ENCODE measurements at regions not wholly inside any gene's neighbourhood (a gene's known extent, or its start where the extent isn't known, plus 50 kb on each side); places are given as distances from the start of the nearest gene placed in this dataset.

DNA sequence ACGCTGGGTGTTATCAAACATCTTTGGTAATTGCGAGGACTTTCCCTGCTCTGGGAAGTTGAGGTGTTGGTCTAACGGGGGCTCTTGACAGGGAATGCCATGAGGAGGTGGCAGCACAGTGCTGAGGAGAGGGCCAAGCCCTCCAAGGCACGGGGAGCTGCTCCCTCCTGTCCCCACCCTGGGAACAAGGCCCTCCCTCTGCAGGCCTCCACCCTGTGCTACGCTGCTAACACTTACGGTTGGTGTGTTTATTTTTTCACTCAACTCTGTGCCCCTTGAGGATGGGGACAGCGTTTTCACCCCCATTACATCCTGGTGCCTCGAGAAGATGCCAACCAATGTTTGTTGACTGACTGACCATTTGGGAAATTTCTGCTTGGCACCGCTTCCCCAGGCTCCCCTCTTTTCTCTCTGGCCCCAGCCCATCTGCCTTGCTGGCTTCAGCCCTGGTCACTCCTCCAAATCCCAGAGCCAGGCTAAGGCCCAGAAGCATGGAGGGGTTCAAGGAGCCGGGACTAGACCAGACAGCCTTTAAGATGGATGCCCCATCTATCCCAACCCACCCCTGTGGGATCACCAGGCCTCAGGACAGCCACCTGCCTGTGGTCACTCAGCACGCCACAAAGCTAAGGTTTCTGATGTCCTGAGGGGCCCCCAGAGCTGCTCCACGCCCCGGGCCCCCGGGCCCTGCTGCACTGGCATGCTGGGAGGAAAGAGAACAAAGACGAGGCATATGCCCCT is 125.7 kb downstream of the BARX1 start:
- 72% methylated on average over 15 of the region's 15 CpGs for WGBS
- no peak for DNase-seq (ENCODE audit: extremely low spot score)
- no peak overlapping the region for H3K27ac ChIP-seq (ENCODE audit: low read depth)
- H3K4me3 ChIP-seq (ENCODE audit: low read depth, low read length): no peak overlapping the region
- H3K36me3 ChIP-seq (ENCODE audit: insufficient read depth): no peaks in the 10 kb centered on the region
- H3K4me1 ChIP-seq (ENCODE audit: insufficient read depth): no peaks in the 10 kb centered on the region

DNA sequence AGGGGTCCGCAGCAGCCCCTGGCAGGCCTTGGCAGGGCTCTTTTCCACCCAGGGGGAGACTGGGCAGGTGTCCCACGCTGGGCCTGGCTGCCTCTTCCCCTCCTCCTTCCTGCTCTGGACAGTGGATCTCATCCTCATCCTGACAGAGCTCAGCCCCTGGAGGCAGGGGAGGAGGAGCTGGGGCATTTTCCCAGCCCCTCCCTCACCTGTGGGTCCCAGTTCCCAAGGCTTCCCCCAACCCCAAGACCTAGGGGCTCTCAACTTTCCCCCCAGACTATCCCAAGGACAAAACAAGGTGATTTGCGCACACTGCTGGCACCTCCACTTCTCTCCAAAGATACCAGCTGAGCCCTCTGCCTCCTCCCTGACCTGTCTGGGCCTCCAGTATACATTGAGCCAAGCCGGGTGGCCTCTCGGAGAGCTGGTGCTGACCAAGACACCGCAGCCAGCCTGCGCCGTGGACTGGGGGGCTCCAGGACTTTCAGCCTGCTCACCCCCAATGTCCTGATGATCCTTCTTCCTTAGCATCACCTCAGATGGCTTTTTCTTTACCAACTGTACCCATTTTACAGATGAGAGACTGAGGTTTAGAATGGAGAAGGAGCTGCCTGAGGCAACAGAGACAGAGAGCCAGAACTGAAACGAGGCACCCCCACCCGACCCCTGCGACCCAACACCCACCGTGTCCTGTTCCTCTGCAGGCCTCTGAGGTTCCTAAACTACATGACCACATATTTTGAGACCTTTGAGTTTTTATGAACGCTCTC is 126.6 kb downstream of the BARX1 start:
- no peak overlapping the region for H3K4me3 ChIP-seq (ENCODE audit: low read depth, low read length)
- DNase-seq (ENCODE audit: extremely low spot score): no peak
- no peaks in the 10 kb centered on the region for H3K4me1 ChIP-seq (ENCODE audit: insufficient read depth)
- H3K27ac ChIP-seq (ENCODE audit: low read depth): no peak overlapping the region
- WGBS: 87% methylated on average over 13 of the region's 13 CpGs
- no peaks in the 10 kb centered on the region for H3K36me3 ChIP-seq (ENCODE audit: insufficient read depth)

DNA sequence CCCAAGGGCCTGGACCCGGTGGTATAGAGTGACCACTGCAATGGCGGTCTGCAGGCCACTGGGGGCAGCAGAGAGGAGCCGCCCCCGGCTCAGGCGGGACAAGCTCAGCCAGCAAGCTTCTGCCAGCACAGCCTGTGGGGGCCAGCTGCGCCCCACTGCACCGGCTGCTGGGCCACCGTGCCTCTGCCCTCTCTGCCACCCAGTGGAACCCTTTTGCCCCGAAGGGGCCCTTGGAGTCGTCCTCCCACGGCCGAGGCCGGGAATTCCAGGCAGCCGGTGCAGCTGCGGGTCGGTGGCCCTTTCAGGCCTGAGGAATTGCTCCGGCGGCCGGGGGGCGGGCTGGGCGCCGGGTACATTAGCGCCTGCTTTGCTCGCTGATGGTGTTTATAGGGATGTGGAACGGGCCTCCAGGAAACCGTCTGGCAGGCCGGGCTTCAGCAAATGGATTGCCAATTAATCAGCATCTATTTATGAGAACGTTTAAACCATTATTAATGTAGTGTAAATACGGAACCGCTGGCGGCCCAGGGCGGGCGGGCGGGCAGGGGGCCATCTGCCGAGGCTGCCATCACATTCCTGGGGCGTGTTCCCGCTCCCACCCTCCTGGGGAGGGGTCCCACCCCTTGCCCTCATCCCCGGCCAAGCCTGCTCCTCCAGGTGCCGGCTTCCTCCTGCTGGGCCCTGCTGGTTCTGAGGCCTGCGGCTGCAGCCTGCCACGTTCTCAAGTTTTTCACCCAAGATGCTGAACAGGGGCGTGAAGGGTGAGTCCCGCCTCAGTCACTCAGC is 127.4 kb downstream of the BARX1 start:
- Histone ChIP-seq H3K27ac (ENCODE audit: low read depth) (no peak overlapping the region), H3K4me1 (ENCODE audit: insufficient read depth) (no peaks in the 10 kb centered on the region), H3K4me3 (ENCODE audit: low read depth, low read length) (peak overlapping the region; percentile 19), H3K36me3 (ENCODE audit: insufficient read depth) (no peaks in the 10 kb centered on the region)
- no peak for DNase-seq (ENCODE audit: extremely low spot score)
- 12% methylated on average over 43 of the region's 43 CpGs for WGBS

DNA sequence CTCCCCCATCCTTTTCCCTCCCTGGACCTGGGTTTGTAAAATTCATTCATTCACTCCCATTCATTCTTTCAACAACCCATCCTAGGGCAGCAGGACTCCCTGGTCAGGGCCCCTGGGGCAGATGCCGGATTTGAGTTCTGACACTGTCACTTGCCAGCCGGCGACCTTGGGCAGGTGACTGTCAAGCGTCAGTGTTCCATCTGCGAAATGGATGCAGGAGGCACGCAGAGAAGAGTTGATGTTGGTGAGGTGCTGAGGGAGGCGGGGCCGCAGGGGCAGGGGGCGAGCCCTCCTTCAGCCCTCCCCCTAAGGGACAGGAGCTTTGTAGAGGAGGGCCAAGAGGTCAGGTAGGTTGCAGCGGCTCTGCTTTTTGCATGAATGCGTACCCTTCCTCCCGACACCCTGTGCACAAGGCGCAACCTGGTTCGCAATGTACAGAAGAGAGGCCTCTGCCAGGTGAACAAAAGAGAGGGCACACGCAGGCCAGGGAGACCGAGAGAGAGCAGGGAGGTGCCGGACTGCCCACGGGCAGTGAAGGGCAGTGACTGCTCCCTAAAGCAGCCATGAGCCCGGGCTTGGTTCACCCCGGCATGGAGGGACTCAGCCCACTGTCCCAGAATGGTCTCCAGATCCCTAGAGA is 128.1 kb downstream of the BARX1 start:
- 43% methylated on average over 20 of the region's 20 CpGs for WGBS
- Histone ChIP-seq H3K4me3 (ENCODE audit: low read depth, low read length) (no peak overlapping the region), H3K27ac (ENCODE audit: low read depth) (no peak overlapping the region)

DNA sequence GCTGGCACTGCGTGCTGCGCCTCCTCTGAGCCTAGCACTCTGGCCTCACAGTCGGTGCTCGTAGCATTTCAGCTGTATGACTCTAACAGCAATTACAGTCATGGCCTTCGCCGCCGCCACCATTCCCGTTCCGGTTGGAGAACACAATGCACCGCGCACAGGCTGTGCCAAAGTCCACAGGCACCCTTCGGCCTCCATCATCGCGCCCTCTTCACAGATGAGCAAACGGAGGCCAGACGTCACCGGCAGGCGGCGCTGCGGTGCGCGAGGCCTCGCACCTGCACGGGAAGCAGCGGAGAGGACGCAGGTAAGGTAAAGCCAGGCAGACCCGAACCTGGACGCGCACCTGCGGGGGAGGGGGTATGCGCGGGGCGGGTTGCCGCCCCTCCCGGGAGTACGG is 128.9 kb downstream of the BARX1 start:
- Histone ChIP-seq H3K36me3 (ENCODE audit: insufficient read depth) (no peaks in the 10 kb centered on the region), H3K4me1 (ENCODE audit: insufficient read depth) (no peaks in the 10 kb centered on the region), H3K4me3 (ENCODE audit: low read depth, low read length) (no peak overlapping the region), H3K27ac (ENCODE audit: low read depth) (no peak overlapping the region)
- 28% methylated on average over 36 of the region's 36 CpGs for WGBS
- DNase-seq (ENCODE audit: extremely low spot score): no peak

More for the DNA sequence above, 128.1 kb downstream of the BARX1 start:
- no peaks in the 10 kb centered on the region for H3K36me3 ChIP-seq (ENCODE audit: insufficient read depth)
- no peak for DNase-seq (ENCODE audit: extremely low spot score)
- no peaks in the 10 kb centered on the region for H3K4me1 ChIP-seq (ENCODE audit: insufficient read depth)

DNA sequence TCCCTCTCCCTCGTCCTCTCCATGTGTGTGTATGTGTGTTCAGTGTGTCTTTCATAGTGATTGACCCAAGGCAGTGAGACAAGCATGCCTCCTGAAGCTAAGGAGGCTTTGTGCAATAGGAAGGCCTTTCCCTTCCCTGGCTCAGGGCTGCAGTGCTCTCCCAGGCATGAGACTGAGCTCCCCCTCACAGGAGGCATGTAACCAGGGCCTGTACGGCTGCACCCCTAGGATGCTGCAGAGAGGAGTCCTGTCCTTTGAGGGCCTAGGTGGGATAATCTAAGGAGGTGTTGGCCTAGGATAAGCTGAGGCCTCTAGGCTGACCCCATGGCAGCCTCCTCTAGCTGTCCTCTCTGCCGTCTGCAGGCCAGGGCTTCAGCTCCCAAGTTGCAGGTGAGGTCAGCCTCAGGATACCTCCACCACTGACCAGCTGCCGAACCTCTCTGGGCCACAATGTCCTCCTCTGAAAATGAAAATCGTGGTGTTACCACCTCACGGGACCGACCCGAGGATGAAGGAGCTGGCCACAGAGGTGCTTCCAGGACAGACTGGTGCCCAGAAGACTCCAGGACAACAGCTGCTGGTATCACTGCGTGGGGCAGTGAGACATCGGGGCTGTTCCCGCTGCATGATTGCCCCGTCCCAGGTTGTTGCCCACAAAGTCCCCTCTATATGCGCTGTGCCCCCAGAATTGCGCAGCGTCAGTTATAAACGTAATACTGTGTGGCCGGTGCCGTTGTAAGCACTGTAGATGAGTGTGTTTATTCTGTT is 129.6 kb downstream of the BARX1 start:
- no peak for DNase-seq (ENCODE audit: extremely low spot score)

DNA sequence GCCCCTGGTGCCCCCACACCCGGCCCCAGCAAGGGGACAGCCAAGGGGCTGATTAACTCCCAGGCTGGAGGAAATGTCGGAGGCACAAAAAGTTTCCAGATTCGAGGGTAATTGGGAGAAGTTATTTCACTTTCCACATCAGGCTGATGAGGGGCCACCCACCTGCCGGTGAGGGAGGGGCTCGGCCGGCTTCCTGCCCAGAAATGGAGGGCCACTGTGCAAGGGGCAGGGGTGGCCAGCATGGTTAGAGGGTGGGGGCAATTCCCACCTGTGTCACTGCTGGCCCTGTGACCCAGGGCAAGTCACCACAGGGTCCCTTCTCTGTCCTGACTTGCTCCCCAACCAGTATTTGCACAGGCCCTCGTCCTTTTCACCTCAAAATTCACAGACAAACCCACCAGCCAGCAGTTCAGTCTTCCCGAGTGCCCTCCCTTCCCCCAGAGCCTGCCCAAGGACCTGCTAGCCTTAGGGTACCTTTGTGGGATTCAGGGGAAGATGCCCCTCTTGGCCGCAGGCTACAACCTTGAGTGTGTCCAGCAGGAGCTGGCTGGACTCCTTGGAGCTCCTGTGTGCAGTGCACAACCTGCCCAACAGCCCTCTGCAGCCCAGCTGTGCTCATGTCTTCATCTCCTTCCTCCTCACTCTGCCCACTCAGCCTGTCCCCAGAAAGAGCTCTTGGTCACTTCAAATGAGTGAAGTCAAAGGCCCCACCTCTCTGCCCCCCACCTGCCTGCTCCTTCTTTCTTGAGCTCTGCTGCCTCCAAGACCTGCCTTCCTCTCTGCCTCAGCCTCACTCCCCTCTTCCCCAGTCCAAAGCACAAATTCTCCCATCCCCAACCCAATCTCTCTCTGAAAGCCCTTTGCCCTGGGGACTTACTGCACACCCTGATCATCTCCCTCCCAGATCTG is 130.5 kb downstream of the BARX1 start:
- no peak for DNase-seq (ENCODE audit: extremely low spot score)
- Histone ChIP-seq H3K4me3 (ENCODE audit: low read depth, low read length) (no peak overlapping the region), H3K4me1 (ENCODE audit: insufficient read depth) (no peaks in the 10 kb centered on the region), H3K27ac (ENCODE audit: low read depth) (no peak overlapping the region), H3K36me3 (ENCODE audit: insufficient read depth) (no peaks in the 10 kb centered on the region)
- 71% methylated on average over 9 of the region's 9 CpGs for WGBS

More for the DNA sequence above, 129.6 kb downstream of the BARX1 start:
- Histone ChIP-seq H3K27ac (ENCODE audit: low read depth) (no peak overlapping the region), H3K4me3 (ENCODE audit: low read depth, low read length) (no peak overlapping the region), H3K36me3 (ENCODE audit: insufficient read depth) (no peaks in the 10 kb centered on the region), H3K4me1 (ENCODE audit: insufficient read depth) (no peaks in the 10 kb centered on the region)
- WGBS: 89% methylated on average over 18 of the region's 18 CpGs

DNA sequence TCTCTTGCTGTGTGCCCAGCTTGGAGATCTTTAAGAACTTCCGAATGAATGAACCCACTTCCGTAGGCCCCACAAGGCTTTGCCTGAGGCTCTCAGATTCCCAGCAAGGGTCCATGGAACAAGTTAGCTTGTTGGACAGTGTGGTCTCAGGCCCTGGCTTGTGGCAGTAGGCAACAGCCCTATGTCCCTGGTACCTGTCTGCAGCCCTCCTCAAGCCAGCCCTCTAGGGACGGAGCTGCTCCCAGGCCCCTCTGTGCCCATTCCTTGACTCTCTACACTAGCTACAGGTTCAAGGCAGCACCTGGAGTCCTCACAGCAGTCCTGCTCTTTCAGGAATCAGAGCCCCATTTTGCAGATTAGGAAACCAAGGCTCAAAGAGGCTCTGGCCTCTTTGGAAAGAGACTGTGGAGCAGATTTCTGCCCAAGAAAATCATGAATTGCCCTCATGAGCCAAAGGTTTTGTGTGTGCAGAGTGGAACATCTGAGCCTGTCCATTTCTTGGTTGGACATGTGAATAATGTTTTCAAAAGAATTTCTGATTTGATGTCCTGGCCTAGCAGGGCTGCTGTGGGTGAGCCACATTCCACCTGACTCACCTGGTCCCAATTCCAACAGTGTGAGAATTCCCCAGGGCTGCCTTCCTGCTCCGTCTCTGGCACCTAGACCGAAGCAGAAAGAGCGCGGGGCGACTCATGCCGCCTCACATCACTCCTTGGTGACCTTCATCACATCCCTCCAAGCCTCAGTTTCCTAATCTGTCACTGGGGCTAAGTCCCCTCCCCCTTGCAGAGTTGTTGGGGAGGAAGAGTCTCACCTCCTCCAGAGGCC is 131.7 kb downstream of the BARX1 start:
- no peak for DNase-seq (ENCODE audit: extremely low spot score)
- WGBS: 90% methylated on average over 9 of the region's 9 CpGs
- H3K36me3 ChIP-seq (ENCODE audit: insufficient read depth): no peaks in the 10 kb centered on the region
- no peaks in the 10 kb centered on the region for H3K4me1 ChIP-seq (ENCODE audit: insufficient read depth)
- H3K4me3 ChIP-seq (ENCODE audit: low read depth, low read length): no peak overlapping the region
- no peak overlapping the region for H3K27ac ChIP-seq (ENCODE audit: low read depth)

DNA sequence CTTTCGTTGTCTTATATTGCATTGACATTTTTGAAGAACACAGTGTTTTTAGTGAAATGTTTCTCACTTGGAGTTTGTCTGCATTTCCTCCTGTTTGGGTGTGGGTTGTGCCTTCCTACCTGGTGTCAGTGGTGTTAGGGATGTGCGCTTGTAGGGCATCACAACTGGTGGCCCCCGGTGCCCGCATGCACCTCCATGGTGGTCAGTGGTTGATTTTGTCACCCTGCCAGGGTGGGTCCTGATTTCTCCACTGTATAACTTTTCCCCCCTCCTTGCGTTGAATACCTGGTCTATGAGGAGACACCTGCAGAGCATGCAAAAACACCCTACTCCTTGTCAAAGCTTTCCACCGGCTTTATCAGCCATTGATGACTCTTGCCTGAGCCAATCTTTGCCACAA is 132.9 kb downstream of the BARX1 start:
- 90% methylated on average over 6 of the region's 6 CpGs for WGBS
- no peak for DNase-seq (ENCODE audit: extremely low spot score)
- no peak overlapping the region for H3K4me3 ChIP-seq (ENCODE audit: low read depth, low read length)

DNA sequence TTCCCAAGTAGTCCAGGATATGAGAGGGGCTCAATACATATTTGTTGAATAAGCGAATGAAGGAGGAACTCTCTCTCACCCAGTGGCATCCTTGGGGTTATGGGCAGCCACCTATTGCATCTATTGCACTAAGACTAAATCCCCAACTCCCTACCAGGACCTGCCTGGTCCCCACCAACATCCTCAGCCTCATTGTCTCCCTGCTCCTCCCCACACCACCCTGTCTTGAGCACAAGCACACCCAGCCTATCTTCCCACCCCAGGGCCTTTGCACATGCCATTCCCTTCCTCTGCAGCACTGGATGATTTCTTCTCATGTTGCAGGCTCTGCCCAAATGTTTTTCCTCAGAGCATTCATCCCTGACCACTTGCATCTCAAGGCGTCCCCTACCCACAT is 133.8 kb downstream of the BARX1 start:
- no peak overlapping the region for H3K27ac ChIP-seq (ENCODE audit: low read depth)
- 83% methylated on average over 2 of the region's 2 CpGs for WGBS
- no peaks in the 10 kb centered on the region for H3K36me3 ChIP-seq (ENCODE audit: insufficient read depth)
- H3K4me3 ChIP-seq (ENCODE audit: low read depth, low read length): no peak overlapping the region
- no peak for DNase-seq (ENCODE audit: extremely low spot score)
- no peaks in the 10 kb centered on the region for H3K4me1 ChIP-seq (ENCODE audit: insufficient read depth)

More for the DNA sequence above, 132.9 kb downstream of the BARX1 start:
- Histone ChIP-seq H3K27ac (ENCODE audit: low read depth) (no peak overlapping the region), H3K36me3 (ENCODE audit: insufficient read depth) (no peaks in the 10 kb centered on the region), H3K4me1 (ENCODE audit: insufficient read depth) (no peaks in the 10 kb centered on the region)

DNA sequence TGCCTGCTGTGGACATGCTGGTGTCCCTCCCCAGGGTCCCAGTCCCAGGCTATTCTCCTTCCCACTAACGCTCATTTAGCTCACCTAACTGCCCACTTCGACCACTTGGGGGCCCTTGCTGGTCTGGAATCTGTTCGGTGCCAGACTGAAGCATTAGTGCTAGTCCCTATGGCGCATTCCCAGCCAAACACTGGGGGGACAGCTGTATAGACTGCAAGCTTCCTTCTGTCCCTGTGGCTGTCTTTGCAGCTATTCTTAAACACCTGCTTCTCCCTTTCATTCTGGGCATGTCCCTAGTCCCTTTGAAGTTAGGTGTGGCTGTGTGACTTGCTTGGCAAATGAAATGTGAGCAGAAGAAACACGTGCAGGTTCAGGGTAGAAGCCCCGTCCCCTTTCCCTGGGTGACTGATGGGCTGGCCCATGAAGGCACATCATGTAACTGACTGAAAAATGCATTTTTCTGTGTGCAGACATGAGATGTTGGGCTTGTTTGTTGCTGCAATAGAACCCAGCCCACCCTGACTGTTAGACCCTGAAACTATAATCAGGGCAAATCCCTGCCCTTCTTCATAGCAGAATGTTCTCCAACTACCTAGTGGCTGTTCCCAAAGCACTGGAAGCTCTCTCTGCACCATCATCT is 134.4 kb downstream of the BARX1 start:
- Histone ChIP-seq H3K36me3 (ENCODE audit: insufficient read depth) (no peaks in the 10 kb centered on the region), H3K4me1 (ENCODE audit: insufficient read depth) (no peaks in the 10 kb centered on the region), H3K27ac (ENCODE audit: low read depth) (no peak overlapping the region), H3K4me3 (ENCODE audit: low read depth, low read length) (no peak overlapping the region)
- 49% methylated on average over 6 of the region's 6 CpGs for WGBS
- no peak for DNase-seq (ENCODE audit: extremely low spot score)

Measured in urinary bladder (tissue), 3 donors.